H9 (cell line): ENCODE measurements at regions not wholly inside any gene's neighbourhood (a gene's known extent, or its start where the extent isn't known, plus 50 kb on each side); places are given as distances from the start of the nearest gene placed in this dataset.

Experiments
- DNase-seq: peaks from one replicate; pipeline ENCODE4 v3.0.0-alpha.2; 2017
- H2AFZ ChIP-seq: one replicate; pipeline ENCODE4 v1.6.1; 2013; ENCODE audit warnings: mild to moderate bottlenecking, low read length, control low read depth, moderate library complexity
- H2AK5ac ChIP-seq: 2 replicates; pipeline ENCODE4 v1.6.1; 2013; ENCODE audit warnings: low read length, control low read depth, mixed read lengths; ENCODE audit not compliant: insufficient read length
- H2BK120ac ChIP-seq: one replicate; pipeline ENCODE4 v1.6.1; 2013; ENCODE audit warnings: low read depth, mild to moderate bottlenecking, low read length, control low read depth, inconsistent platforms; ENCODE audit not compliant: poor library complexity, severe bottlenecking
- H2BK12ac ChIP-seq: 2 replicates; pipeline ENCODE4 v1.6.1; 2013; ENCODE audit warnings: low read length, control low read depth, mixed read lengths, low read depth; ENCODE audit not compliant: insufficient read length
- H2BK15ac ChIP-seq: 2 replicates; pipeline ENCODE4 v1.6.1; 2013; ENCODE audit warnings: low read depth, low read length, control low read depth
- H2BK20ac ChIP-seq: one replicate; pipeline ENCODE4 v1.6.1; 2013; ENCODE audit warnings: low read depth, mild to moderate bottlenecking, low read length, control low read depth, inconsistent platforms; ENCODE audit not compliant: poor library complexity, severe bottlenecking
- H2BK5ac ChIP-seq: 2 replicates; pipeline ENCODE4 v1.6.1; 2013; ENCODE audit warnings: low read length, control low read depth, mixed read lengths; ENCODE audit not compliant: insufficient read length
- H3K14ac ChIP-seq: 2 replicates; pipeline ENCODE4 v1.6.1; 2013; ENCODE audit warnings: low read length, control low read depth; ENCODE audit not compliant: insufficient read depth
- H3K18ac ChIP-seq: 2 replicates; pipeline ENCODE4 v1.6.1; 2013; ENCODE audit warnings: low read depth, mild to moderate bottlenecking, mixed read lengths, low read length, control low read depth; ENCODE audit not compliant: insufficient read length
- H3K23ac ChIP-seq: 2 replicates; pipeline ENCODE4 v1.6.1; 2013; ENCODE audit warnings: low read length, control low read depth, mixed read lengths, low read depth; ENCODE audit not compliant: insufficient read length
- H3K23me2 ChIP-seq: 2 replicates; pipeline ENCODE4 v1.6.1; 2013; ENCODE audit warnings: low read depth, mild to moderate bottlenecking, mixed read lengths, low read length, control low read depth; ENCODE audit not compliant: insufficient read length, poor library complexity, severe bottlenecking
- H3K27ac ChIP-seq: 2 replicates; pipeline ENCODE4 v1.5.1; 2013; ENCODE audit warnings: low read length, control low read depth, mixed read lengths, low read depth; ENCODE audit not compliant: insufficient read length
- H3K27me3 ChIP-seq: 2 replicates; pipeline ENCODE4 v1.6.1; 2013; ENCODE audit warnings: low read length, control low read depth, inconsistent platforms; ENCODE audit not compliant: insufficient read depth
- H3K4ac ChIP-seq: 2 replicates; pipeline ENCODE4 v1.6.1; 2013; ENCODE audit warnings: low read depth, mild to moderate bottlenecking, control low read depth, inconsistent platforms, low read length, moderate library complexity
- H3K4me1 ChIP-seq: 2 replicates; pipeline ENCODE4 v1.6.1; 2013; ENCODE audit warnings: low read length, control low read depth, inconsistent platforms; ENCODE audit not compliant: insufficient read depth
- H3K4me2 ChIP-seq: 2 replicates; pipeline ENCODE4 v1.6.1; 2013; ENCODE audit warnings: low read length, control low read depth, mixed read lengths; ENCODE audit not compliant: insufficient read length, insufficient read depth
- H3K56ac ChIP-seq: 2 replicates; pipeline ENCODE4 v1.6.1; 2013; ENCODE audit warnings: low read depth, mild to moderate bottlenecking, mixed read lengths, low read length, control low read depth; ENCODE audit not compliant: insufficient read length
- H3K79me1 ChIP-seq: 2 replicates; pipeline ENCODE4 v1.6.1; 2013; ENCODE audit warnings: low read depth, mild to moderate bottlenecking, moderate library complexity, low read length, control low read depth, inconsistent platforms; ENCODE audit not compliant: insufficient read depth, poor library complexity, severe bottlenecking
- H3K79me2 ChIP-seq: 2 replicates; pipeline ENCODE4 v1.6.1; 2013; ENCODE audit warnings: low read length, control low read depth, inconsistent platforms; ENCODE audit not compliant: insufficient read depth
- H3K9ac ChIP-seq: 2 replicates; pipeline ENCODE4 v1.6.1; 2013; ENCODE audit warnings: low read length, control low read depth, mixed read lengths; ENCODE audit not compliant: insufficient read length; ENCODE audit errors: extremely low read depth
- H3K9me3 ChIP-seq: one replicate; pipeline ENCODE4 v1.6.1; 2013; ENCODE audit warnings: low read depth, low read length, inconsistent platforms; ENCODE audit not compliant: control insufficient read depth
- H3T11ph ChIP-seq: one replicate; pipeline ENCODE4 v1.6.1; 2013; ENCODE audit warnings: mild to moderate bottlenecking, low read length, control low read depth, inconsistent platforms
- H4K20me1 ChIP-seq: one replicate; pipeline ENCODE4 v1.6.1; 2013; ENCODE audit not compliant: control insufficient read depth, insufficient read length, insufficient read depth
- H4K5ac ChIP-seq: 2 replicates; pipeline ENCODE4 v1.6.1; 2013; ENCODE audit warnings: low read depth, mild to moderate bottlenecking, mixed read lengths, low read length, control low read depth; ENCODE audit not compliant: insufficient read length
- H4K8ac ChIP-seq: replicated peaks from 2 replicates; pipeline ENCODE4 v1.6.1; 2013; ENCODE audit warnings: low read length, control low read depth, mixed read lengths, low read depth; ENCODE audit not compliant: insufficient read length
- H4K91ac ChIP-seq: 2 replicates; pipeline ENCODE4 v1.6.1; 2013; ENCODE audit warnings: low read depth, mild to moderate bottlenecking, moderate library complexity, mixed read lengths, low read length, control low read depth; ENCODE audit not compliant: insufficient read length
- H3K27ac Mint-ChIP-seq, 3 experiments: 2 replicates in 2 of 3; 3 replicates in 1 of 3; pipeline ENCODE4 v1.8.0; 2020 to 2021; ENCODE audit warnings: mixed read lengths in 3 of 3, mild to moderate bottlenecking in 1 of 3, moderate library complexity in 1 of 3
- H3K27me3 Mint-ChIP-seq: 2 replicates; pipeline ENCODE4 v1.8.0; 2021; ENCODE audit warnings: low read depth, mild to moderate bottlenecking, moderate library complexity, mixed read lengths
- H3K36me3 Mint-ChIP-seq, 3 experiments: 2 replicates in 2 of 3; 3 replicates in 1 of 3; pipeline ENCODE4 v1.8.0; 2020 to 2021; ENCODE audit warnings: low read depth in 3 of 3, mixed read lengths in 3 of 3; ENCODE audit not compliant: insufficient read depth in 1 of 3
- H3K4me1 Mint-ChIP-seq, 2 experiments: 2 replicates each; pipeline ENCODE4 v1.8.0; 2020; ENCODE audit warnings: mixed read lengths in 2 of 2
- H3K4me3 Mint-ChIP-seq, 2 experiments: 2 replicates in 1 of 2; 3 replicates in 1 of 2; pipeline ENCODE4 v1.8.0; 2020 to 2021; ENCODE audit warnings: mild to moderate bottlenecking in 2 of 2, mixed read lengths in 2 of 2, moderate library complexity in 1 of 2
- H3K9me3 Mint-ChIP-seq, 2 experiments: 2 replicates in 1 of 2; 3 replicates in 1 of 2; pipeline ENCODE4 v1.8.0; 2020; ENCODE audit warnings: mild to moderate bottlenecking in 2 of 2, mixed read lengths in 2 of 2, moderate library complexity in 1 of 2
- CTCF ChIP-seq: fragments of 200-600 bp; sonication (generic); conservative IDR thresholded peaks from 3 replicates; pipeline ENCODE4 v1.8.0; 2021; ENCODE audit warnings: antibody characterized with exemption, mild to moderate bottlenecking
- WGBS: extraction: QIAGEN DNeasy Blood & Tissue Kit; methylation state at CpG from one replicate; pipeline ENCODE4 v1.1.7; 2013; ENCODE audit warnings: missing lambda C conversion rate, low lambda C conversion rate, mixed read lengths; ENCODE audit not compliant: insufficient read length; ENCODE audit errors: extremely low coverage; 5-methylcytosine and 5-hydroxymethylcytosine counted together

GRCh38 chr20:24235296-24236175 is 233.9 kb upstream of the SYNDIG1 start:
- H3K79me1 ChIP-seq, result no peaks in the 10 kb centered on the region
- no peaks in the 10 kb centered on the region for H3K9me3 Mint-ChIP-seq
- H3T11ph ChIP-seq, result no peak overlapping the region
- H3K4me3 Mint-ChIP-seq, result no peak overlapping the region
- no peak overlapping the region for H2BK20ac ChIP-seq
- H2AFZ ChIP-seq, result no peak overlapping the region
- no peak overlapping the region for H3K4ac ChIP-seq
- H2BK15ac ChIP-seq, result no peak overlapping the region
- H4K20me1 ChIP-seq, result no peaks in the 10 kb centered on the region
- H2BK12ac ChIP-seq, result no peak overlapping the region
- H3K9me3 ChIP-seq, result no peaks in the 10 kb centered on the region
- no peaks in the 10 kb centered on the region; a peak in 1 of 7 replicates for H3K36me3 Mint-ChIP-seq
- no peaks in the 10 kb centered on the region for H3K4me1 ChIP-seq
- DNase-seq, result no peak
- H3K79me2 ChIP-seq, result no peaks in the 10 kb centered on the region
- no peaks in the 10 kb centered on the region for H3K23me2 ChIP-seq
- H3K4me2 ChIP-seq, result no peak overlapping the region
- no peak overlapping the region for H3K23ac ChIP-seq
- no peak overlapping the region for H3K27ac ChIP-seq
- H3K18ac ChIP-seq, result no peak overlapping the region
- no peak overlapping the region for H3K14ac ChIP-seq
- H4K5ac ChIP-seq, result no peak overlapping the region
- H3K9ac ChIP-seq, result no peak overlapping the region
- no peak overlapping the region for H2BK5ac ChIP-seq
- no peak overlapping the region for H2BK120ac ChIP-seq
- no peak overlapping the region for H2AK5ac ChIP-seq
- H3K27ac Mint-ChIP-seq, result no peak overlapping the region
- H4K91ac ChIP-seq, result peak overlapping the region; percentile 85
- WGBS, result no CpG with 5 or more reads among the region's 14 CpGs
- no peaks in the 10 kb centered on the region for H3K27me3 ChIP-seq
- H3K27me3 Mint-ChIP-seq, result no peaks in the 10 kb centered on the region; the same call in 1 of the 2 replicates
- H3K4me1 Mint-ChIP-seq, result peaks cover 4 to 6% of the 10 kb centered on the region in 2 experiments; a peak in 3 of 4 replicates
- H3K56ac ChIP-seq, result no peak overlapping the region
- TF ChIP-seq CTCF, result no peak
- no peak overlapping the region for H4K8ac ChIP-seq
